ENCODE measurements at regions not wholly inside any gene's neighbourhood (a gene's known extent, or its start where the extent isn't known, plus 50 kb on each side); places are given as distances from the start of the nearest gene placed in this dataset.

DNA sequence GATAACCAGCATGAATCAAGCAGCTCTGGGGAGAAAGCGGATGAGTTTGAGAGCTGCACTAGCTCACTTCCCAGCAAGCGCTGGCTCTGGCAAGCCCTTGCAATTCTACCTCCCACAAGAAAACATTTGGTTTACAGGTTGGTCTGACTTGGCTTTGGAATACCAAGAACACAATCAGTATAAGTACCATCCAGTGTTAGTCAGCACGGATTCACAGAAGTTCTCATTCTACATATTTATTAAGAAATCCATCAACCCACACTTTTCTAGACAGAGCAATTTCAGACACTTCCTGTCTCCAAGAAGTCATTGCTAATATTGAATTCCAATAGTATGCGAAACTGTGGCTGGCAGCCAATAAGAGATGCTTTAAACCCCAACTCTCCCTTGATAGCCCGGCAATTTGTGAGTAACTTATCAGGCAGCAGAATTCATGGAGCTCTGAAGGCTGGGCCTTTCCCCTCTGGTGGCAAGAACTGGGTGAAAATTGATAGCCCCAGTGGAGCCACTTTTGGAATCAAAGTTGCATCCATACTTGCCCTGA lies 59.4 kb upstream of the WASF3 start:
- intact Hi-C loops (cut with micrococcal nuclease) = loop anchor here (1.0 to 5.0 kb wide), 2 partner anchors 199 to 366 kb away; no protein-coding TSS in a partner anchor
- TF ChIP-seq, protein P1, sequence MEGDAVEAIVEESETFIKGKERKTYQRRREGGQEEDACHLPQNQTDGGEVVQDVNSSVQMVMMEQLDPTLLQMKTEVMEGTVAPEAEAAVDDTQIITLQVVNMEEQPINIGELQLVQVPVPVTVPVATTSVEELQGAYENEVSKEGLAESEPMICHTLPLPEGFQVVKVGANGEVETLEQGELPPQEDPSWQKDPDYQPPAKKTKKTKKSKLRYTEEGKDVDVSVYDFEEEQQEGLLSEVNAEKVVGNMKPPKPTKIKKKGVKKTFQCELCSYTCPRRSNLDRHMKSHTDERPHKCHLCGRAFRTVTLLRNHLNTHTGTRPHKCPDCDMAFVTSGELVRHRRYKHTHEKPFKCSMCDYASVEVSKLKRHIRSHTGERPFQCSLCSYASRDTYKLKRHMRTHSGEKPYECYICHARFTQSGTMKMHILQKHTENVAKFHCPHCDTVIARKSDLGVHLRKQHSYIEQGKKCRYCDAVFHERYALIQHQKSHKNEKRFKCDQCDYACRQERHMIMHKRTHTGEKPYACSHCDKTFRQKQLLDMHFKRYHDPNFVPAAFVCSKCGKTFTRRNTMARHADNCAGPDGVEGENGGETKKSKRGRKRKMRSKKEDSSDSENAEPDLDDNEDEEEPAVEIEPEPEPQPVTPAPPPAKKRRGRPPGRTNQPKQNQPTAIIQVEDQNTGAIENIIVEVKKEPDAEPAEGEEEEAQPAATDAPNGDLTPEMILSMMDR (IDR thresholded peaks at IDR 0.05) = no peak
- ATAC-seq (ENCODE audit: low read depth) = no peak
- no peaks in the 10 kb centered on the region for H3K36me3 Mint-ChIP-seq (ENCODE audit: low read depth)
- no peak for DNase-seq
- no peak overlapping the region for H3K4me3 Mint-ChIP-seq
- peaks cover 4% of the 10 kb centered on the region for H3K27me3 Mint-ChIP-seq
- ChIA-PET CTCF (interaction anchor here (1.4 to 5.7 kb wide), 2 partner anchors 29 to 313 kb away, joined by 3 to 114 read pairs; no protein-coding TSS in a partner anchor), POLR2A (interaction anchor here (3.5 kb wide), 1 partner anchor 313 kb away, joined by 31 read pairs; no protein-coding TSS in a partner anchor)
- no peak overlapping the region for H3K27ac Mint-ChIP-seq
- no peaks in the 10 kb centered on the region for H3K9me3 Mint-ChIP-seq
- no peaks in the 10 kb centered on the region for H3K4me1 Mint-ChIP-seq

DNA sequence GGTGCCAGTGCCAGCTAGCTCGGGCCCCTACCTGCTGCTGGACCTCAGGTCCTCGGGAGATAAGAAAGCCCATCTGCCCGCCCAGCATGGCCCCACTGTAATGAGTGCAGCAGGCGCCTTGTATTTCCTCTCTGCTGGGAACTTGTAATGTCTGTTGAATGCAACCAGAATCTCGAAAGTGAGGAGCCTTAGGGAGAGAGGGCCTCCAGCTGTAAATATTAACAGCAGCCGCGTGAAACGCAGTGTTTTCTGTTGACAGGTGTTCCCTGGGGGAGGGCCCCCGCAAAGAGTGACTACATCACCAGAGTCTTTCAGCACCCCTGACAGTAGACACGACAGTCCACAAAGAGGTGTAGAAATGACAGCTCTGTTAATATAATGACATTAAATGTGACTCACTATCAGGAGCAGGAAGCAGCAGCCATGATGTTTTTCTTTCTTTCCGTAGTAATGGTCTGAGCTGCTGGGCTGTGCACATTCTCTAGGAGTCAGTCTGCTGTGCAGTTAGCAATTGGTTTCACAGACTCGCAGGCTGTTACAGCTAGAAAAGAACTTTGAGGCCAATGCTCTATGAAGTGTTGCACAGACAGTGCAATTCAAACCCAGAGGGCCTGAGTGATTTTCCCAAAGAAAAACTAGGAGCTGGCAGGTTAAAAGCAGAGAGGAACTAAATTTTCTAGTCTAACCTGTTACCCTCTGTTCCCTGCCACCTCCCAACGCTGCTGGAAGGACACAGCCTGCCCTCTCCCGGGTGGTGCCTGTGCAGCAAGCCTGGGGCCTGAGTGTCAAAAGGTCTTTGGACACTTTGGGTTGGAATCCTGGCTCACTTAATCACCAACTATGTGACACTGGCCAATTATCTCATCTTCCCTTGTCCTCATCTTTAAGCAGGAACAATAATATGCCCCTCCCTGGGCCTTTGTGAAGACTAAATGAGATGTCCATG lies 58.6 kb upstream of the WASF3 start:
- Mint-ChIP-seq H3K9me3 (no peaks in the 10 kb centered on the region), H3K4me1 (no peaks in the 10 kb centered on the region), H3K4me3 (no peak overlapping the region), H3K27ac (no peak overlapping the region), H3K27me3 (peaks cover 4% of the 10 kb centered on the region), H3K36me3 (ENCODE audit: low read depth) (no peaks in the 10 kb centered on the region)
- CTCF ChIA-PET = interaction anchor here (0.6 to 5.7 kb wide), 2 partner anchors 314 kb away, joined by 3 to 114 read pairs; no protein-coding TSS in a partner anchor
- POLR2A ChIA-PET = no interaction called here
- no peak for DNase-seq
- intact Hi-C loops (cut with micrococcal nuclease) = loop anchor here (5.0 kb wide), 1 partner anchor 198 kb away; no protein-coding TSS in a partner anchor
- ATAC-seq (ENCODE audit: low read depth) = no peak
- TF ChIP-seq, protein P1 (IDR thresholded peaks at IDR 0.05) = no peak

DNA sequence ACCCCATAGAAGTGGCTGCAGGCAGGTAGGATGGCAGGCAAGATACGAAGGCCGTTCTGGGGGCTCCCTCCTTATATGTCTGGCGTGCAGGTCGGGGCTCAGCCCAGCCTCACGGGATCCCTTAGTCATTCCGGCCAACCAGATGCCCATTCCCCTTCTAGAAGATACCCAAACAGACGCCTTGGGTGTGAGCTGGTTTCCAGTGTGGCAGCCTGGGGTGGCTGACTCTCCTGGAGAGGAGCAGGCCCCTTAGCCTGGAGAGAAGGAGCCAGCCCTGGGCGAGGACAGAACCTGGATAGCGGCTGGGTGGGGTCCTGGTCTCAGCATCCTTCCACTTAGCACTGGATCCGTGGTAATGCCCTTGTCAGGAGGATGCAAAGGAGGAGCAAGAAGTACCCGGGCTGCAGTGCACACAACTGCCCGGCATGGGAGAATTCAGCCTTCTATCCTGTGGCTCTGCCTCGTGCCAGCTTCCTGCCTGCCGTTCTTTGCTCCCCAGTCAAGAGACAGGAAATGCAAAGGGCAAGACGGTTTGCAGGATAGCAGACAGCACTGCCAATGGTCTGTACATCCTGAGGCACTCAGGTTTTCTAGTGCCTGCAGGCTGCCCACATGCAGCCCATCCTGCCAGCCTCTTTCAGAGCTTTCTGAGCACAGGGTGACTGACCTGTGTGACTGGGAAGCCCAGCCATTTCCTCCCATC lies 56.7 kb upstream of the WASF3 start:
- no peak overlapping the region for H3K27ac Mint-ChIP-seq
- no peaks in the 10 kb centered on the region for H3K4me1 Mint-ChIP-seq
- H3K36me3 Mint-ChIP-seq (ENCODE audit: low read depth) = no peaks in the 10 kb centered on the region
- no peak for ATAC-seq (ENCODE audit: low read depth)
- CTCF ChIA-PET = no interaction called here
- H3K27me3 Mint-ChIP-seq = peaks cover 6% of the 10 kb centered on the region
- POLR2A ChIA-PET = no interaction called here
- H3K4me3 Mint-ChIP-seq = no peak overlapping the region
- H3K9me3 Mint-ChIP-seq = no peaks in the 10 kb centered on the region
- intact Hi-C loops (cut with micrococcal nuclease) = no loop called here
- no peak for DNase-seq
- TF ChIP-seq, protein P1 (IDR thresholded peaks at IDR 0.05) = no peak

DNA sequence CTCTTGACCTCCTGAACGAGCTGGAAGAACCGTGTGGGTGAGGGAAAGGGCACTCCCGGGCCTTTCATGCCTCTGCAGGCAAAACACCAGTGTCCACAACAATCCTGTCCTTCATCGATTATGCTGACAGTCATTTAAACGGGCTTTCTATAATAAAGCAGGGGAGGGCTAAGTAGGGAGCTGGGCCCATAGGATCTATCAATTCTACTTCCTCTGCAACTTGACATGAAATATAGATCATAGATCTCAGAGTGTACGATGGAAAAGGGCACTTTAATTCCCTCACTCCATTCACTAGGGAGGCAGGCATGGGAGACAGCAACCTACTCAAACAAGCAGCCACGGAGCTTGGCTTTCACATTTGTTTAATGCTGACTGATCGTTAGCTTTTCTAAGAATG lies 55.8 kb upstream of the WASF3 start:
- intact Hi-C loops (cut with micrococcal nuclease) = no loop called here
- no peaks in the 10 kb centered on the region for H3K4me1 Mint-ChIP-seq
- H3K27me3 Mint-ChIP-seq = peaks cover 8% of the 10 kb centered on the region
- POLR2A ChIA-PET = no interaction called here
- TF ChIP-seq, protein P1 (IDR thresholded peaks at IDR 0.05) = no peak
- no peaks in the 10 kb centered on the region for H3K9me3 Mint-ChIP-seq
- no peak for ATAC-seq (ENCODE audit: low read depth)
- H3K36me3 Mint-ChIP-seq (ENCODE audit: low read depth) = no peaks in the 10 kb centered on the region
- H3K4me3 Mint-ChIP-seq = no peak overlapping the region
- DNase-seq = no peak
- no peak overlapping the region for H3K27ac Mint-ChIP-seq
- CTCF ChIA-PET = no interaction called here

DNA sequence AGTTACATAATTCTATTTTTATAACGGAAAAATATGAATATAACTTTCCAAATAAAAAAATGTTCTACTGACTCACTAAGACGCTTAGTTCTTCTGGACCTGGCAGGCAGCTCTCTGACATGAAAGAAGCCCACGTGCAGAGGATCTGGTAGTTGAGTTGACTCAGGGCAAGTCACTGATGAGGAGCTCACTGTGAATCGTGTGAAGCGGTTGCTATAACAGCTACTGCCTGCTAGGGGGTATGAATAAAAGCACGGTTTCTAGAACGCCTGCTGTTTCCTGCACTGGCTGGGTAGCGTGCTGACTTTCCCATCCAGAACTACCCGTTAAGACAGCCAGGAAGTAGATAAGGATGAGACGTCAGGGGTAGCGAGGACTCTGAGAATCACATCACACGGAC lies 54.7 kb upstream of the WASF3 start:
- CTCF ChIA-PET = no interaction called here
- POLR2A ChIA-PET = no interaction called here
- Mint-ChIP-seq H3K27ac (no peak overlapping the region), H3K4me3 (no peak overlapping the region), H3K36me3 (ENCODE audit: low read depth) (no peaks in the 10 kb centered on the region), H3K27me3 (peaks cover 6% of the 10 kb centered on the region), H3K9me3 (no peaks in the 10 kb centered on the region), H3K4me1 (no peaks in the 10 kb centered on the region)
- DNase-seq (no peak), ATAC-seq (ENCODE audit: low read depth) (no peak)
- intact Hi-C loops (cut with micrococcal nuclease) = no loop called here
- TF ChIP-seq, protein P1 (IDR thresholded peaks at IDR 0.05) = no peak
